ENCODE measurements at regions not wholly inside any gene's neighbourhood (a gene's known extent, or its start where the extent isn't known, plus 50 kb on each side); places are given as distances from the start of the nearest gene placed in this dataset.

GRCh38 chr3:106533093-106533787 lies 664.4 kb upstream of the CBLB start:
- no peak for DNase-seq (ENCODE audit: low read depth in 2 of 2)

- DNase-seq (ENCODE audit: low read depth in 2 of 2), result no peak
Measured at GRCh38 chr3:106533788-106534160, 665.0 kb upstream of the CBLB start.

GRCh38 chr3:106534206-106534605 lies 665.4 kb upstream of the CBLB start:
- DNase-seq (ENCODE audit: low read depth in 2 of 2), result peak; percentile 17 to 31

- no peak for DNase-seq (ENCODE audit: low read depth in 2 of 2)
Measured at GRCh38 chr3:106540743-106541142, 671.9 kb upstream of the CBLB start.

GRCh38 chr3:106542101-106542769 lies 673.4 kb upstream of the CBLB start:
- DNase-seq (ENCODE audit: low read depth in 2 of 2), result no peak

GRCh38 chr3:106552351-106553043 lies 683.7 kb upstream of the CBLB start:
- no peak for DNase-seq (ENCODE audit: low read depth in 2 of 2)

GRCh38 chr3:106560451-106560966 lies 691.7 kb upstream of the CBLB start:
- DNase-seq (ENCODE audit: low read depth in 2 of 2), result no peak

GRCh38 chr3:106566277-106566676 lies 697.5 kb upstream of the CBLB start:
- DNase-seq (ENCODE audit: low read depth in 2 of 2), result no peak

DNA sequence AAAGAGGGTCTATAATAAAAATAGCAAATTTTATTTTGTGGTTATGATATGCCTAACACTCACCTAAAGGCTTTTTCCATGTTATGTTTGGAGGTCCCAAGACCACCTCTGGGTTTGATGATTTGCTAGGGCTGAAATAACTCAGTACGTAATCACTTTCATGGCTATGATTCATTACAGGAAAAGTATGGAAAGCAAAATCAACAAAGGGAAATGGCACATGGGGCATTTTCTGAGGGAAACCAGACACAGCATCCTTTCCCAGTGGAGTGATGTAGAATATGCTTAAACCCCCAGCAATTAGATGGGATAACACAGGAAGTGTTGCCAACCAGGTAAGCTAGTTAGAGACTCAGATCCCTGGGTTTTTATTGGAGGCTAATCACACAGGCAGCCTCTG lies 701.6 kb upstream of the CBLB start:
- DNase-seq (ENCODE audit: low read depth in 2 of 2), result no peak

- no peak for DNase-seq (ENCODE audit: low read depth in 2 of 2)
Measured at GRCh38 chr3:106573605-106574004, 704.8 kb upstream of the CBLB start.

DNA sequence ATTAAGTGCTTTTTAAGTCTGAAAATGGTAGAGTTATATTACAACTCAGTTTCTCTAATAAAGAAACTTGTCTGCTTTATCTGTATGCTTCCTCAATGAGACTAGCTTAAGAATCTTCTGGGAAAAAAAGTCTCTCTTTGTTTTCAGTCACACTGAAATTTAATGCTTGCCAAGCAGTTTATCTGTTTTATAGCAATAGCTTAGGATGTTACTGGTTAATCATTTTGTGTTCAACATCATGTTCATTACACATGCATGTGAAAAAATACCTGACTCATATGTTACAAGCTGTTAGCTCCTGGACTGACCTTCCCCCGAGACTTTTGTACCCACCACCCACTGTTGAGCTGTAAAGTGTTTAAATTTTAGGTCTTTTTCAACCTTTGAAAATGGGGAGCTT lies 706.2 kb upstream of the CBLB start:
- DNase-seq (ENCODE audit: low read depth in 2 of 2), result no peak

DNA sequence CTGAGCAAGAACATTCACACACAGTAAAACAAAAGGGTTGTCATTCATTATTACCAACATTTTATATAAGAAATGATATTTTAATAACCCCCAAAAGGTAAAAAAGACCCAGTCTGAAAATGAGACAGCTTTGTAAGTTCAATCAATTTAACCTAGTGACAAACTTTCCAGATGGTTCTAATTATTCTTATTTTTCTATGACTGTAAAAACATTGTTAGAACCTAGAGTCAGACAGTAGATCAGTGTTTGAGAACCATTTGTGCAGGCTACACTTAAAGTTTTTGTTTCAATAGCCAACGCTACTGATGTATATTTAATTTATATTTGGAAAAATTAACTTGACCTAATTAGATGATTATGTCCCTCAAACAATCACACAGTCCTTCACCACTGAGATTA lies 708.4 kb upstream of the CBLB start:
- DNase-seq (ENCODE audit: low read depth in 2 of 2), result no peak

DNA sequence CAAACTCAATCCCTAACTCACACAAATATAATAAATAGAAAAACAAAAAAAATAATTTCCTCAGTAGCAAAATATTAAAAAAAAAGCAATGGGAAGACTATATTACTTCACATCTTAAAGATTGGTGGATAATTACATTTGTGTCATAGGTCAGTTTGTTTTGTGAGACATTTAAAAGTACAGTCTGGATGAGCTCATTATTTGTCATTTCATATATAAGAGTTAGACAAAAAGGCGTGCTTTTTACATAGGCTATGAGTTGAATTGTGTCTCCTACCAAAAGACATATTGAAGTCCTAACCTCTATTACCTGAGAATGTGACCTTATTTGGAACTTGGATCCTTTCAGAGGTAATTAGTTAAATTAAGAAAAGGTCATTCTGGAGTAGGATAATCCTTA lies 710.1 kb upstream of the CBLB start:
- no peak for DNase-seq (ENCODE audit: low read depth in 2 of 2)

DNA sequence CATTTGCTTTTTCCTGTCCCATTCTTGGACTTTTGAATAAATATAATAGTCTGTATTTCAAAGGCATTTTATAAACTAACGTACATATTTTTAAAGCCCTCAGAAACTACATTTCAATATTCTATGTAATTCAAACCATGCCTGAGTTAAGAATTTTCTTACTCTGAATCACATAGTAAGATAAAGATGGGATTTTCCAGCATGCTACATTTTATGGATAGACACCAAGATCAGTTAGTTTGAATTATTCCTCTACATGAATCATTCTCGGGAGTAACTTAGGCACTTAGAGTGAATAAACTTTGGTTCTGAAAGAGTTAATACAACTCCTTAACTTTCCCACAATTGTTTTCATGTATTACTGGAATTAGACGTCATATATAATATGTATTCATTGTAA lies 713.3 kb upstream of the CBLB start:
- no peak for DNase-seq (ENCODE audit: low read depth in 2 of 2)

DNA sequence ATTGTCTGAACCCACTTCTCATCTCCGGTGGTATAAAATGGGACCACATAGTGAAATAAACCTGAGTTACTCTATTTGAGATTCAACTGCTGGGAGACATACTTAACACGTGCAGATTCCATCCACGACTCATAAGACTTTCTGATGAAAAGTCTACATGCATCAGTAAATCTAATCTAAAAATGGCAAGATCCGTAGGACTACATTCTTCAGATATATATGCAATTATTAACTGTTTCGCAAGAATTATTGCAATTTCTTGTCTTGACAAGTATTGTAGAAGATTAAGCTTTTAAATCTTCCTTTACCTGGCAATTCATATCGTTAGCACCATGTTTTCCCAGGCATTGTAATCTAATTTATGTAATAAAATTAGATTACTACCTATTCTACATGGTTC lies 718.7 kb upstream of the CBLB start:
- DNase-seq (ENCODE audit: low read depth in 2 of 2), result no peak

GRCh38 chr3:106588739-106589138 lies 719.9 kb upstream of the CBLB start:
- no peak for DNase-seq (ENCODE audit: low read depth in 2 of 2)

- no peak for DNase-seq (ENCODE audit: low read depth in 2 of 2)
Measured at GRCh38 chr3:106589311-106589942, 720.6 kb upstream of the CBLB start.

DNA sequence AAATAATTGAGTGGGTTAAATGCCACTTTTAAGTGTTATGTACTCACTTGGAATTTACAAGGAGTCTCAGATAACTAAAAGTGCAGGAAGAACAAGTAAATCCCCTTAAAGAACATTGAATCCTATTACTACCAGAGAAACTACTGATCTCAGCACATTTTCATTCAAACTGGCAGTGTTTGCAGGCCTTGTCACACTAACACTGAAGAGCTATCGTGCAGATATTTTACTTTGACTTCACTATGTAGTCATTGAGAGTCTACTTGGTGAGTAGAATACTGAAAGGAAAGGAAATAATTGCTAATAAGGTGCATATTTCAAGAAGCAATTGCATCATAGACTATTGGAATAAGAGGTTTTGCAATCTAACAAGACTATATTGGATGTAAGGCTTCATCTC lies 721.4 kb upstream of the CBLB start:
- no peak for DNase-seq (ENCODE audit: low read depth in 2 of 2)

GRCh38 chr3:106593381-106593780 lies 724.6 kb upstream of the CBLB start:
- DNase-seq (ENCODE audit: low read depth in 2 of 2), result no peak

- peak; percentile 34 to 65 for DNase-seq (ENCODE audit: low read depth in 2 of 2)
Measured at GRCh38 chr3:106609666-106610301, 741.0 kb upstream of the CBLB start.

DNA sequence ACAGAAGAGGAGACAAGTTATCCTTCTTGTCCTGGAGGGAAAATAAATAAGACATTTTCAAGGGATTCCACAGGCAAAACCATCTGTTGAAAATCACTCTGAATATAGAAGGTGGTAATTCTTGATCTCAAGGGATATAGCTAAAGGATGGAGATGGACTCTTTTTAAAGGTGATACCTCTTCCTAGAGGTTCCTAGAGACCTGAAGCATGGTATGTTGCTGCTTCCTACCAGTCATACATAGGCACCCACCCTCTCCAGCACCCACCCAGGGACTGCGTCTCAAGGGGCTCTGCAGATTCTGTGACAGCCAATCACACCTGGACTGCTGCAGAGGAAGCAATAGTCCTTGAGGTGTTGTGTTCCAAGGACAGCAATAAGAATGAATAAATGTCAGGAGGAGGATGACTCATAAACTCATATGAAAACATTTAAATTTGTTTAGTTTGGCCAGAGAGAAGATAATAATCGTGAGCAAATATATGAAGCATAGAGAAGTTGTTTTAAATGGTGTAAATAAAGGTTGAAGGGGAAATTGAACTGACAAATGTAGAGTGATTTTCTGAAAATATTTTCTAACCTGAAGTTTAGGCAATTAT lies 741.6 kb upstream of the CBLB start:
- DNase-seq (ENCODE audit: low read depth in 2 of 2), result no peak

GRCh38 chr3:106611116-106611515 lies 742.3 kb upstream of the CBLB start:
- no peak for DNase-seq (ENCODE audit: low read depth in 2 of 2)
